Keratinocyte (primary cell): ENCODE measurements at regions not wholly inside any gene's neighbourhood (a gene's known extent, or its start where the extent isn't known, plus 50 kb on each side); places are given as distances from the start of the nearest gene placed in this dataset.

Experiments
- DNase-seq: peaks from one replicate; pipeline ENCODE4 v3.0.0-alpha.2; 2011; ENCODE audit warnings: low read depth, missing footprints, low spot score
- FAIRE-seq: peaks from 2 replicates; lab custom pipeline; 2011; peaks lifted over from hg19 to GRCh38; lab: Jason Lieb, UNC
- H2AFZ ChIP-seq: 2 replicates; pipeline ENCODE4 v1.6.0; 2012; ENCODE audit warnings: low read length, control low read depth, inconsistent platforms; ENCODE audit not compliant: control insufficient read depth
- H3K27ac ChIP-seq: 2 replicates; pipeline ENCODE4 v1.5.1; 2011; ENCODE audit warnings: low read length; ENCODE audit not compliant: control insufficient read depth, insufficient read depth
- H3K27me3 ChIP-seq: 3 replicates; pipeline ENCODE4 v1.6.0; 2011; ENCODE audit warnings: low read length; ENCODE audit not compliant: control insufficient read depth, insufficient read depth; ENCODE audit errors: extremely low read depth
- H3K36me3 ChIP-seq, 2 experiments: 2 replicates in 1 of 2; 3 replicates in 1 of 2; pipeline ENCODE4 v1.5.1; 2011; ENCODE audit warnings: low read length in 2 of 2, mild to moderate bottlenecking in 1 of 2; ENCODE audit not compliant: control insufficient read depth in 2 of 2, insufficient read depth in 2 of 2; ENCODE audit errors: extremely low read depth in 1 of 2
- H3K4me1 ChIP-seq: 3 replicates; pipeline ENCODE4 v1.5.1; 2011; ENCODE audit warnings: low read length; ENCODE audit not compliant: control insufficient read depth, insufficient read depth; ENCODE audit errors: extremely low read depth
- H3K4me2 ChIP-seq: 3 replicates; pipeline ENCODE4 v1.6.0; 2011; ENCODE audit warnings: low read depth, low read length; ENCODE audit not compliant: control insufficient read depth, insufficient read depth; ENCODE audit errors: extremely low read depth
- H3K4me3 ChIP-seq, 3 experiments: fragments of 200-600 bp in 1 of 3; sonication (generic) in 1 of 3; 2 replicates in 2 of 3; 3 replicates in 1 of 3; pipeline ENCODE4 v1.5.1; 2011 to 2016; ENCODE audit warnings: low read length in 3 of 3, mild to moderate bottlenecking in 3 of 3, control low read depth in 2 of 3, inconsistent platforms in 1 of 3, low read depth in 1 of 3, mixed read lengths in 1 of 3, mixed run types in 1 of 3, moderate library complexity in 1 of 3; ENCODE audit not compliant: control insufficient read depth in 2 of 3, insufficient read depth in 2 of 3; ENCODE audit errors: extremely low read depth in 1 of 3
- H3K79me2 ChIP-seq: 2 replicates; pipeline ENCODE4 v1.6.0; 2012; ENCODE audit warnings: low read length; ENCODE audit not compliant: control insufficient read depth, insufficient read depth
- H3K9ac ChIP-seq: 3 replicates; pipeline ENCODE4 v1.6.0; 2011; ENCODE audit warnings: low read length; ENCODE audit not compliant: control insufficient read depth, insufficient read depth; ENCODE audit errors: extremely low read depth
- H3K9me1 ChIP-seq: 3 replicates; pipeline ENCODE4 v1.6.0; 2011; ENCODE audit warnings: low read length; ENCODE audit not compliant: control insufficient read depth, insufficient read depth; ENCODE audit errors: extremely low read depth
- H3K9me3 ChIP-seq: 2 replicates; pipeline ENCODE4 v1.5.1; 2012; ENCODE audit warnings: low read depth, low read length; ENCODE audit not compliant: control insufficient read depth
- H4K20me1 ChIP-seq: 3 replicates; pipeline ENCODE4 v1.6.0; 2011; ENCODE audit warnings: low read length; ENCODE audit not compliant: control insufficient read depth, insufficient read depth; ENCODE audit errors: extremely low read depth
- CTCF ChIP-seq, 3 experiments: IDR thresholded peaks in 1 of 3; conservative IDR thresholded peaks in 1 of 3; optimal IDR thresholded peaks in 1 of 3; 2 replicates in 2 of 3; 3 replicates in 1 of 3; pipeline versions ENCODE3 to v1.5.1; 2011; ENCODE audit warnings: low read length in 3 of 3, mild to moderate bottlenecking in 3 of 3, moderate library complexity in 2 of 3, control low read depth in 1 of 3, inconsistent platforms in 1 of 3; ENCODE audit not compliant: insufficient read depth in 2 of 3; ENCODE audit errors: extremely low read depth in 1 of 3
- EZH2 ChIP-seq: IDR thresholded peaks from one replicate; pipeline ENCODE4 v1.6.1; 2012; ENCODE audit warnings: inconsistent platforms, mild to moderate bottlenecking, low read length, moderate library complexity
- dilution Hi-C: fragments of 300-500 bp; cut with MboI; formaldehyde crosslinking; loops from one replicate; pipeline ENCODE4 v1.7.0; 2020; ENCODE audit warnings: low sequenced_read_pairs; ENCODE audit not compliant: extremely low pct_ligation_motif_present

GRCh38 chr12:111310076-111310870, 58.6 kb downstream of the PHETA1 start:
- H2AFZ ChIP-seq: no peak overlapping the region
- TF ChIP-seq CTCF (optimal IDR thresholded peaks at IDR 0.05 in 1 of 3, IDR thresholded peaks at IDR 0.05 in 1 of 3, conservative IDR thresholded peaks at IDR 0.05 in 1 of 3; ENCODE audit: extremely low read depth in 1 of 3, insufficient read depth in 2 of 3, low read length in 3 of 3) (no peak), EZH2 (no peak)
- no peaks in the 10 kb centered on the region for H3K9me1 ChIP-seq
- no peaks in the 10 kb centered on the region for H3K27me3 ChIP-seq
- H3K9me3 ChIP-seq: peaks cover 5% of the 10 kb centered on the region
- no peaks in the 10 kb centered on the region for H4K20me1 ChIP-seq
- dilution Hi-C loops: no loop called here
- H3K36me3 ChIP-seq: no peaks in the 10 kb centered on the region
- FAIRE-seq: no peak
- H3K79me2 ChIP-seq: no peaks in the 10 kb centered on the region
- H3K27ac ChIP-seq: no peak overlapping the region
- DNase-seq: no peak
- no peak overlapping the region for H3K4me2 ChIP-seq
- H3K4me1 ChIP-seq: no peaks in the 10 kb centered on the region
- H3K9ac ChIP-seq: no peak overlapping the region
- H3K4me3 ChIP-seq: no peak overlapping the region

GRCh38 chr12:111309584-111309983, 59.3 kb downstream of the PHETA1 start:
- TF ChIP-seq EZH2: no peak
- TF ChIP-seq CTCF (optimal IDR thresholded peaks at IDR 0.05 in 1 of 3, IDR thresholded peaks at IDR 0.05 in 1 of 3, conservative IDR thresholded peaks at IDR 0.05 in 1 of 3; ENCODE audit: extremely low read depth in 1 of 3, insufficient read depth in 2 of 3, low read length in 3 of 3): no peak
- no peak for FAIRE-seq

More at GRCh38 chr12:111309584-111309983, 59.3 kb downstream of the PHETA1 start:
- no peaks in the 10 kb centered on the region for H3K79me2 ChIP-seq
- no peak overlapping the region for H3K27ac ChIP-seq
- dilution Hi-C loops: no loop called here
- no peak overlapping the region for H3K4me2 ChIP-seq
- no peaks in the 10 kb centered on the region for H3K36me3 ChIP-seq
- H3K27me3 ChIP-seq: no peaks in the 10 kb centered on the region
- no peaks in the 10 kb centered on the region for H4K20me1 ChIP-seq
- no peaks in the 10 kb centered on the region for H3K4me1 ChIP-seq
- DNase-seq: no peak
- H3K9me3 ChIP-seq: peaks cover 10% of the 10 kb centered on the region
- H3K9ac ChIP-seq: no peak overlapping the region
- H2AFZ ChIP-seq: no peak overlapping the region
- H3K9me1 ChIP-seq: no peaks in the 10 kb centered on the region
- H3K4me3 ChIP-seq: no peak overlapping the region
